ENCODE measurements at regions not wholly inside any gene's neighbourhood (a gene's known extent, or its start where the extent isn't known, plus 50 kb on each side); places are given as distances from the start of the nearest gene placed in this dataset.
"Not testable (repeated sequence)": the region's sequence is repeated elsewhere in the genome, so short reads cannot be mapped to it uniquely, and the experiment has no call there.

DNA sequence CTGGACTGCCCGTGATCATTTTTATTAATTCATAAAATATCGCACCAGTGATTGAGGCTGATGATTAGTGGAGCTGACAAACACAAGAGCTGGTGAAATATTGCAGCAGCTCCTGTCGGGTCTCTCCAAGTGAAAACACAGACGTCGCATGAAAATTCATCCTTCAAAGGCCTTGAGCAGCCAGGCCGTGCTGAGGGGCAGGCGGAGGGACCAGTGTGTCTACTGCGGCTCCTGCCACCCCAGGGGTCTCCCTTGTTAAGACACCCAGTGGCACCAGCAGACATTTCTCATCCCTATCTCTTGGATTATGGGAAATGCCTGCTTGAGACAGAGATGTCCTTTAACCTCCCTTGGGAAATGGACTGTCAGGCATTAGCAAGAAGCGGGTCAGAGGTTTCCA, 289.4 kb upstream of the TLE3 start:
- DNase-seq = no peak

GRCh38 chr15:70385711-70386110, 288.0 kb upstream of the TLE3 start:
- DNase-seq = no peak

DNA sequence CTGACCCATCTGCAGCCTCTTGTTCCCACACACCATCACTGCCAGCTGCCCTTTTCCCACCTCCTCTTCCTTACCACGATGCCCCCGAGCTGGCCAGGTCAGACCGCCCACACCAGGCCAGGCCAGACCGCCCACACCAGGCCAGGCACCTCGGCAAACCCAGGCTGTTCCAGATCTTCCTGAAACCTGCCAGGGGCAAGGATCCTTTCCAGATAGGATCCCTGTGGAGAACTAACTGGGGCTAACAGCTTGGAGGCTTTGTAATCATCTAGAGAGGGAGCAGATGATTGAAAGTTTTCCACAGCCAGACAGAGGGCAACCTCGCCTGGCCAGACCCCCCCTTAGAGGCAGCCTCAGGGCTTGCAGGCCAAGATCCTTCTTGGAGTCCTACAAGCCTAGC, 287.3 kb upstream of the TLE3 start:
- DNase-seq = no peak

- DNase-seq = no peak
Observed at GRCh38 chr15:70383856-70384255, 286.1 kb upstream of the TLE3 start.

- DNase-seq = no peak
Observed at GRCh38 chr15:70382762-70383458, 285.2 kb upstream of the TLE3 start.

DNA sequence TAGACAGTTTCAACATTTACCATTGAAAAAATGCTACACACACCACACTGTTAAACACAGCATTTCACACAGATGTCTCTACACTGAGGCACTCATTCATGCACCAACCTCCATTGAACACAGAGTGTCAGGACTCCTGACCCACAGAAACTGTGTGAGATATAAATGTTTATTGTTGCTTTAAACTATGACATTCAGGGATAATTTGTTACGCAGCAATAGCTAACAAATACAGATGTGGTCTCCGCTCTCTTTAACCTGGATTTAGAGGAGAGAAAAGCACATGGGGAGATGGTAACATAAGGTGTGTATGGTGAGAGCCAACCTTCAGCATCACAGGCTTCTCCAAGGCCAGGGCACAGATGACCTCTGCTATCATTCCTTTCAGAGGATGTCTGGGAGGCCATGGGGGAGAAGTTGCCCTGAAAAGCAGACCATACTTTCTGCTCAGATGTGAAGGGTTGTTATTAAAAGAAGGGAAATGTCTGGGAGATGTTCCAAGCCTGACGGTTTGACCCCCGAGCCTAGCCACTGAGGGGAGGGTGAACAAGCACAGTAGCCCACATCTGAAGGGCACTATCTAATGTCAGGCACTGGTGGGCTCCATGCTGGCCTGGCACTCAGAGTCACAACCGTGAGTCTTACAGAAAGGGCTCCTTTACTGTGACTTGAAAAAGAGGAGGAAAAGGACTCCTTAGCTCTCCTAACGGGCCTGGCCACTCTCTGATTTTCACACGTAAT, 284.5 kb upstream of the TLE3 start:
- DNase-seq = no peak

- DNase-seq = no peak
Observed at GRCh38 chr15:70379938-70380883, 282.5 kb upstream of the TLE3 start.

GRCh38 chr15:70379134-70379533, 281.4 kb upstream of the TLE3 start:
- DNase-seq = no peak

DNA sequence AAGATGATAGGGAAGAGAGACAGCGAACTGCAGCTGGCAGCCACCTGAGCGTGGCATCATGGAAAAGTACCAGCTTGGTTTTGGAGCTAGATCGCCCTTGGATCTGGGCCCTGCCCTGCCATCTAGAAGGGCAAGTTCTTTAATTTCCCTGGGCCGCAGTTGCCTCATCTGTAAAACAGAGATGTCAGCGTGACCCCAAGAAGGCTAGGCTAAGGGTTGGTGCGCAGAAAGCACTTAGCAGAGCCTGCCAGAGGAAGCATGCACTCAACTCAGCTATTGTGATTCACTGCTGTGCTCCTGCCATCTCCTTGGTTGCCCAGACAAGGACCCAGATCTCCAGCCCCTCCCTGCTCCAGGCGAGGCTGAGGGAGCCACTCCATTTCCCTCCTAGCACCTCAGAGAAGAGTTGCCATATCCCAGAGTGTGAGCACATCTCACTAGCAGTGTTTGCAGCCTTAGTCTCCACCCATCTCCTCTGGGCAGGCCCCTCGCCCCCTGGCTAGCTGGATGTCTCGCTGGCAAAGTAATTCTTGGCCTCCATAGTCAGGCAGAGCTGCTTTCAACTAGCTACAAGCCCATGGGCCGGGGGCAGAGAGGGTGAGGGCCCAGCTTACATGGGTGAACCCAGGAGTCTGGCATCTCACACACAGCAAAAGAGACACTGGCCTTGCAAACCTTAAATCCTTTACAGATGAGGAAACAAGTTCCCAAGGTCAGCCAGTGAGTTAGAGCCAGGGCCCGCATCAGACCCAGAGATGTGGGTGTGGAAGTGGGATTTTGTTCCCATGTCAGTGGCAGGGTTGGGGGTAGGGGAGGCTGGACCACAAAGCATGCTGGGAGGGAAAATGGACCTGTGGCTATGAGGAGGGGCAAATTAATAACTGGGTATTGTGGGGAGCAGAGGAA, 280.7 kb upstream of the TLE3 start:
- no peak for DNase-seq

- no peak for DNase-seq
Observed at GRCh38 chr15:70376929-70377691, 279.4 kb upstream of the TLE3 start.

GRCh38 chr15:70376031-70376928, 278.6 kb upstream of the TLE3 start:
- no peak for DNase-seq

- DNase-seq = no peak
Observed at GRCh38 chr15:70375586-70375985, 277.9 kb upstream of the TLE3 start.

GRCh38 chr15:70375006-70375431, 277.3 kb upstream of the TLE3 start:
- peak in 1 of 2 donors; percentile 14 for DNase-seq

- DNase-seq = no peak
Observed at GRCh38 chr15:70374096-70374495, 276.4 kb upstream of the TLE3 start.

DNA sequence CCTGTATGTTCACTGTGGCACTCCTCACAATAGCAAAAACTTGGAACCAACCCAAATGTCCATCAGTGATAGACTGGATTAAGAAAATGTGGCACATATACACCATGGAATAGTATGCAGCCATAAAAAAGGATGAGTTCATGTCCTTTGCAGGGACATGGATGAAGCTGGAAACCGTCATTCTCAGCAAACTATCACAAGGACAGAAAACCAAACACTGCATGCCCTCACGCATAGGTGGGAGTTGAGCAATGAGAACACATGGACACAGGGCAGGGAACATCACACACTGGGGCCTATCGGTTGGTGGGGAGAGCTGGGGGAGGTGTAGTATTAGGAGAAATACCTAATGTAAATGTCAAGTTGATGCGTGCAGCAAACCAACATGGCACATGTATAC, 275.7 kb upstream of the TLE3 start:
- DNase-seq = not testable (repeated sequence)

- not testable (repeated sequence) for DNase-seq
Observed at GRCh38 chr15:70367913-70368705, 270.4 kb upstream of the TLE3 start.

GRCh38 chr15:70364023-70364422, 266.3 kb upstream of the TLE3 start:
- DNase-seq = not testable (repeated sequence)

DNA sequence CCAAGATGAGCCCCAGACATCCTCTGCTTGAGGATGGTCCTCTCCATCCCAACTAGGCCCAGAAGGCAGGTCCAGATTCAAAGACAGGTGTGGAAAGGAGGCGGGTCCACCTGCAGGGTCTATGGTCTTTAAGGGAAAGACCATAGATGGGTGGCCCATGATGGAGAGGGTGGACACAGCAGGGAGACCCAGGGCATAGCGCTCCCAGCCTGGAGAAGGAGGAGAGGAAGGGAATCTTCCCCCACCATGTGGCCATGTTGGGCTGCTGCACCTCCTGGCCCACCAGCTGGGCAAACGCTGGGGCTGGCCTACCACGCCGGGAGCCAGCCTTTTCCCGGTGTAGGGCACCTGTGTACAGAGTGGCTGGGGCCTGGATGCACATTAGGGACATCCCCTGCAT, 265.2 kb upstream of the TLE3 start:
- no peak for DNase-seq

GRCh38 chr15:70362350-70362749, 264.6 kb upstream of the TLE3 start:
- no peak for DNase-seq

- no peak for DNase-seq
Observed at GRCh38 chr15:70361891-70362290, 264.2 kb upstream of the TLE3 start.

Data from bone marrow (tissue), 2 donors.